Superior temporal gyrus (tissue), 1 donor: ENCODE measurements at regions not wholly inside any gene's neighbourhood (a gene's known extent, or its start where the extent isn't known, plus 50 kb on each side); places are given as distances from the start of the nearest gene placed in this dataset.

ENCODE experiments used
- DNase-seq: peaks from one replicate; pipeline ENCODE4 v3.0.0-alpha.2; 2016; ENCODE audit errors: extremely low spot score

- DNase-seq = no peak
These were observed 213.4 kb upstream of the UBE2E2 start for GRCh38 chr3:22989716-22990115.

GRCh38 chr3:22990291-22991200 lies 212.6 kb upstream of the UBE2E2 start:
- no peak for DNase-seq

GRCh38 chr3:22994781-22995180 lies 208.3 kb upstream of the UBE2E2 start:
- DNase-seq = no peak

DNA sequence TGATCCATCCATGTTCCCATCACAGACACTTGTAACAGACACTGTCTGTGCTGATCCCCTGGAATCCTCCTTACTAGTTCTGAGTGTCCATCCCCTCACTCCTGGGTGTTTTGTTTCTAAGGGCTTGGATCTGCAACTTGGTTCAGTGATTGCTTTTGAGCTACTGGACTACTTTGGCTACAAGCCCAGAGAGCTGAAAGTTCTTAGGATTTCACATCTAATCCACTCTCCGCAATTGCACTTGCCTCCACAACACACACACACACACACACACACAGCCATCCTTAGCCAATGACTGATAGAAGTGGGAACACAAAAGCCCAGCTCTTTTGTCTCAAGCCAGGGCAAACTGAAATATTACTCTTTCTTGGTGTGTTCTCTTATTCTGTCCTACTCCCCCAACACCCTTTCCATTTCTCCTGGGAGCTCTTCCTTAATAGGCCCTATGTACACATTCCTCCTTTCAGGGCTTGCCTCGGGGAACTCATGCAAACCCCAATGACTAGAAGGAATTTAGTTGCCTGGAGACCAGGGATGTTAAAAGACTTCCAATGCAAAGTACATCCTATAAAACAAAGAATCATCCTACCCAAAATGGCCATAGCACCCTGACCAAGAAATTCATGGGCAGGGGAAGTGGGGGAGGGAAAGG lies 206.1 kb upstream of the UBE2E2 start:
- DNase-seq = no peak

- DNase-seq = no peak
These were observed 202.8 kb upstream of the UBE2E2 start for GRCh38 chr3:23000371-23000770.

GRCh38 chr3:23002151-23002550 lies 201.0 kb upstream of the UBE2E2 start:
- DNase-seq = no peak

DNA sequence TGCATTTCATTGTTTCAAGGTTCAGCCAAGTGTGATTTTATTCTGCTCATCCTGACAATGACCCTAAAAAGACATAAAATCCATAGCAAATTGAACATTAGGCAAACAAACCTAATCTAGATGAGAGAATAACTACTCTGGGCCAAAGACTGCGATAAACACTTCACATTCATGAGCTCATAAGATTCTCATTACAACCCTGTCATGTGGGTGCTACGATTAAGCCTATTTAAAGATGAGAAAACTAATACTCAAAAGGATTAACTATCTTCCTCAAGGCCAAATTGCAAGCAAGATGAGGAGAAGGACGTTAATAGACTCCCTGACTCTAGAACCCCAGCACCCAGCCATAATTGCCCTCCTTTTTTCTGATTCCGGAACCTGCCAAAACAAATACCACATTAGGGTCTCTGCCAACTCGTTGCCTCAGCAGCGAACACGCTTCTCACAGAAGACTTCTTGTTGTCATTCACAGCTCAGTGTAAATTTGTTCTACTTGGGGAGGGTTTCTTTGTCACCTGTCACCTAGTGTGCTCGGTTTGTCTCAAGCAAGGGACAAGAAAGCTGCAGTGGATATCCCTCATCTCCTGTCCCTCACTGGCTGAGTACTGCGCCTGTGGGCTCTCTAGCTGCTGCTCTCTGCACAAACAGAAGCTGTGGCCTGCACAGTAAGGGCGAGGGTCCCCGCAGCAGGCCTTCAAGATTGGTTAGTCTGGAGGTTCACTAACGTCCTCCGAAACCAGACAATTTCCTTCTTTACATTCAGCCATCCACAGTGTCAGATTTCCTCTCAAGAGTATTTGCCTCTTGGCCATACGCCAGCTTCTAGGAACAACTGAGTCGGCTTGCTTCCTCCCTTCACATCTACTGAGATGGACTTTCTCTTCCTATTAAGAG lies 200.0 kb upstream of the UBE2E2 start:
- peak; percentile 48 for DNase-seq

DNA sequence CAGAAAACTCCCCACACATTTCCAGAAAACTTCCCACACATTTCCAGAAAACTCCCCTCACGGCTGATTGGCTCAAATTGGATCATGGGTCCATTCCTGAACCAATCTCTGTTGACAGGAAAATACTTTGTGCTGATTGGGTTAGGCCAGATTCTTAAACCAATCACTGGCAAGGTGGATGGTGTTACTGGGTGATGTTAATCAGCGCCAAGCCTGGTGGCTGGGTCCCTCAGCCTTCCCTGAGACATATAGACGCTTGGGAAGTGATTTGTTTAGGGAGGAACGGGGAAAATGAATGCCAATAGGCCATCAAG lies 199.4 kb upstream of the UBE2E2 start:
- no peak for DNase-seq

DNA sequence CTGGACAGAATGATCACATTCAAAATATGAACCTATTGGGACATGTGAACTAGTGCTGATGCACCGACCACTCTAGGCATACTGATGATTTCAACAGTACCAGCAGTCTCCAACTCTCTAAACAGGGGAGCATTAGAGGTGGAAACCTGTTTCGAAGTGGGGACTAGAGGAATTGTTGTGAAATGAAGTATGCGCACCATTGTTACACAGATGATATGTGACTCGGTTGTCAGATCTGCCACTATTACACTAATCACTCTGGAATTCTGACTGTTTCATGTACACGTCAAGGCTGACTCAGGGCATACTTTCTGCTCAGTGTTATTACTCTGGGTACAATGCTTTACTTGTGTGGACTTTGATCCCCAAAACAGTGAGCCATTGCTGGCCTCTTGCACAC lies 198.2 kb upstream of the UBE2E2 start:
- no peak for DNase-seq

- peak; percentile 43 for DNase-seq
These were observed 185.3 kb upstream of the UBE2E2 start for GRCh38 chr3:23017801-23018200.

- no peak for DNase-seq
These were observed 183.4 kb upstream of the UBE2E2 start for GRCh38 chr3:23019596-23020300.

DNA sequence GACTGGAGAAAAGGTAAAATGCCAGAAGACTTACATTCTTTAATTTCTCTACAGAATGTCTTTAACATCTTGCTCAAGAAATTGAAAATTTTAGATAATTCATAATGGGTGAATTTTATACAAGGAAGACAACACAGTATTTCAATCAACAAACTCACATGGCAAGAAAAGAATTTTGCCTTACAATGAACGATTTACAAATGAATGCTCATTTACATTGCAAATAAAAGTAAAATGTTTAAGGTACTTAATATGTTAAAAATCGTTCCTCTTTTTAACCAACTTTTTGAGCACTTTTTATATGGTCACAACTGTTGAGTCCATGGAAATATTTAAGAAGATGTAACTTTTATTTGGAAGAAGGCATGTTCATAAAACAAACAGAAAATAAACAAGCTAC lies 174.8 kb upstream of the UBE2E2 start:
- DNase-seq = no peak

DNA sequence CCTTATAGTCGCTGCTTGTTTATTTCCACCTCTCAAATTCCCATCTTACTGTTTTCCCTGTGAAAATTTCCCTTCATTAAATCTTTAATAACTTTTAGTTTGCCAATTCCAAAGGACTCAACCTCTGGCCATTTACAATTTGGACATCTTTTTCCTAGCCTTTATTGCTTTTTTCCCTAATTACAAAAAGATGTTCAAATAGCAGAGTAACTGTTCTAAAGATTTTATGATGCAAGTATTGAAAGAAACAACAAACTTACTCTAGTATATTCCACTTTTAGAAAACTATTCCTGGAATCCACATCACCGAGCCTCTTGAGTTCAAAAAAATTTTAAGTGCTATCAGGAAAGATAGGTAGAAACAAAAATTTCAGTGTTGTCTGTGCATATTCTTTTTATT lies 174.1 kb upstream of the UBE2E2 start:
- no peak for DNase-seq

DNA sequence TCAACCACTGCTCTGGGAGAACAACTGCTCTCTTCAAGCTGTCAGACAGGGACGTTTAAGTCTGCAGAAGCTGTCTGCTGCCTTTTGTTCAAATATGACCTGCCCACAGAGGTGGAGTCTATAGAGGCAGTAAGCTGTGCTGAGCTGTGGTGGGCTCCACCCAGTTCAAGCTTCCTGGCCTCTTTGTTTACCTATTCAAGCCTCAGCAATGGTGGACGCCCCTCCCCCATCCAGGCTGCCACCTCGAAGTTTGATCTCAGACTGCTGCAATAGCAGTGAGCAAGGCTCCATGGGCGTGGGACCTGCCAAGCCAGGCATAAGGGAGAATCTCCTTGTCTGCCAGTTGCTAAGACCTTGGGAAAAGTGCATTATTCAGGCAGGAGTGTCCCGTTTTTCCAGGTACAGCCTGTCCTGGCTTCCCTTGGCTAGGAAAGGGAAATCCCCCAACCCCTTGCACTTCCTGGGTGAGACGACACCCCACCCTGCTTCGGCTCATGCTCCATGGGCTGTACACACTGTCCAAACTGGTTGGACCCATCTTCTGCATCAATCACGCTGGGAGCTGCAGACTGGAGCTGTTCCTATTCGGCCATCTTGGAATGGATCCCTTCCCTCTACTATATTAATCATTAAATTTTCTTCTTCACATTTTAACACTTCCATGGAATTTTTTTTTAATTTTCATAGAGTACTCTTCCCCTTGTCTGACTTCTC lies 167.0 kb upstream of the UBE2E2 start:
- no peak for DNase-seq

DNA sequence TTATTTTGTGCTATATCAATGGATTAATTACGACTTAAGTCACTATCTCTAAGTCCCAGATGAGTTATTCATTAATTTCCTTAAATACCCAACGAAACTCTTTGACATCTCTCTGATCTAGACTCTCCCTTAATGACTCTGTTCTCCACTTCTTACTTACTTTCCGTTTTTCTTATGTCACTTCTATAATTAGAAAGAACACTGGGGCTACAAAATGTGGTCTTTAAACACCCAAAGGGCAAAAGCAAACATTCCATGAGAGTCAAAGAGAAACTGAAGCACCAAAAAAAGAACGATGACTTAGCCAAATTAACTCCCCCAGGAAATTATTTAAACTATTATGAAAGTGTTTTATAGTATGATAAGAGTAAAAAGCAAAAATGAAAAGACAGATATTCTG lies 166.4 kb upstream of the UBE2E2 start:
- DNase-seq = no peak

DNA sequence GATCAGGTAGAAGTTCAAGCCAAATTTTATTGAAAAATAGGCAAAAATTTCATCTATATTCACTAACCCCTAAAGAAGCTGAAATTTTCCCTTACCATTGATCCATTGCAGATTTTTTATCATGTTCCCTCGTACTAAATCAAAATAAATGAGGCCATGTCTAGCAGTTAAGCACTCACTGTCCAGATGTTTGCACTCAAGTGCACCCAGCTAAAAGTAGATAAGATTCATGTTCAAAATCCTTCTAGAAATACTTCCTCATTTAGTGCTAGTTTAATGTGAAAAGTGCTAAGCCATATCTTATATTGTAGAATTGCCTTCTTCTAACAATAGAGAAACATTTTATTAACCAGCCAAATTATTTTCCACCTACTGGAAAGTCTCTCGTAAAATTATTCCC lies 164.7 kb upstream of the UBE2E2 start:
- no peak for DNase-seq

GRCh38 chr3:23041918-23042696 lies 161.0 kb upstream of the UBE2E2 start:
- DNase-seq = no peak

GRCh38 chr3:23044463-23044862 lies 158.7 kb upstream of the UBE2E2 start:
- DNase-seq = no peak

GRCh38 chr3:23046536-23046935 lies 156.6 kb upstream of the UBE2E2 start:
- DNase-seq = no peak
